Stimulated activated CD4-positive, alpha-beta T cell treated with anti-CD3 and anti-CD28 coated beads, Interleukin-4, amount 100 ng/mL, for 1 hour (primary cell): ENCODE measurements at regions not wholly inside any gene's neighbourhood (a gene's known extent, or its start where the extent isn't known, plus 50 kb on each side); places are given as distances from the start of the nearest gene placed in this dataset.
"Not testable (repeated sequence)": the region's sequence is repeated elsewhere in the genome, so short reads cannot be mapped to it uniquely, and the experiment has no call there.

ENCODE experiments used
- DNase-seq: peaks from one replicate; pipeline ENCODE4 v3.0.0-alpha.2; 2020

DNA sequence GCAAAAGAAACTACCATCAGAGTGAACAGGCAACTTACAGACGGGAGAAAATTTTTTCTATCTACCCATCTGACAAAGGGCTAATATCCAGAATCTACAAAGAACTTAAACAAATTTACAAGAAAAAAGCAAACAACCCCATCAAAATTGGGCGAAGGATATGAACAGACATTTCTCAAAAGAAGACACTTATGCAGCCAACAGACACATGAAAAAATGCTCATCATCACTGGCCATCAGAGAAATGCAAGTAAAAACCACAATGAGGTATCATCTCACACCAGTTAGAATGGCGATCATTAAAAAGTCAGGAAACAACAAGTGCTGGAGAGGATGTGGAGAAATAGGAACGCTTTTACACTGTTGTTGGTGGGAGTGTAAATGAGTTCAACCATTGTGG, 206.6 kb upstream of the HTR1E start:
- not testable (repeated sequence) for DNase-seq

DNA sequence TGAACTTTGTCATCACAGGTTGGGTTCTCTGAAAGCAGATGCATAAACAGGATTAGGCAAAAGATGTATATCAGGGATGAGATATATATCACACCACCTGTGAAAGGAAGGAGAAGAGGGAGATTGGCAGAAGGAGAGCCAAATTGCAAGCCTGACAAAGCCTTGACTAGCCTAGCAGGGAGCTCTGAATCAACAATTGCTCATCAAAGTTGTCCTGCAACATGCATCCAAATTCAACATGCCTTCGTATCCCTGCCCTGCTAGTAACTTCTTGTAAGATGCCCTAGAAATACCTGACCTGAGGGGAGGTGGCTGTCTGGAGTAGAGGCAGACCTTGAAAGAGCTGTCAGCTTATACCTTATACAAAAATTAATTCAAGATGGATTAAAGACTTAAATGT, 207.1 kb upstream of the HTR1E start:
- no peak for DNase-seq

GRCh38 chr6:86728976-86729375, 208.4 kb upstream of the HTR1E start:
- no peak for DNase-seq

DNA sequence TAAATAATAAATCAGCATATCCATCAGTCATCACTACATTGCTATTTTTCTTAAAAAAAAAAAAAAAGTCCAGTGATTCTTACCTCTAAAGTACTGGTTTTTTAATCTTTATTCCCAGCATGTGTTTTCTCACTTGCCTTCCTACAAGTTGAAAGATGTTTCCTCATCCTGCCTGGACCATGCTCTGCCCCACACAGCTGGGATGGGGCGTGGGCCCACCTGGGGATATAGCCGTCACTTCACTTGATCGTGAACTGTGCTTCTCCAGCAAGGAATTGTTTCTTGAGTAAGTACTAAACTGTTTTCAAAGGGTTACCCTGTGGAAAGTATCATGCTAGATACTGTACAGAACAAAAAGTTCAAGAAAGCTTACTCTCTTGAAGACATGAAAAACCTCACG, 212.6 kb upstream of the HTR1E start:
- DNase-seq: no peak

DNA sequence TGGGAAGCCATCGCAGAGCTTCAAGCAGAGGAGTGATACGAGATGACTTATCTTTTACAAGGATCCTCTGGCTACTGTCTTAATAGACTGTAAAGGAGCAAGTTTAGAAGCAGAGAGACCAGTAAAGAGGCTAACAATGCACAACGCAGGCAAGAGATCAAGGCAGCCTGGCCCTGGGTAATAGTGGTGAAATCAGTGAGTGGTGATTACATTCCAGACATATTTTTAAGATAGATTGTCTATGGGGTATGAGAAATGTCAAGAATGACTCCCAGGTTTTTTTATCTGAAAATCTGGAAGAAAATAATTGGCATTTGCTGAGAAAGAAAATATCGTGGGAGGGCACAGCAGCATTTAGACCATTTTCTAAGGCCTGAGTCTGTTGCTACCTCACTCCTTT, 213.6 kb upstream of the HTR1E start:
- DNase-seq: no peak

DNA sequence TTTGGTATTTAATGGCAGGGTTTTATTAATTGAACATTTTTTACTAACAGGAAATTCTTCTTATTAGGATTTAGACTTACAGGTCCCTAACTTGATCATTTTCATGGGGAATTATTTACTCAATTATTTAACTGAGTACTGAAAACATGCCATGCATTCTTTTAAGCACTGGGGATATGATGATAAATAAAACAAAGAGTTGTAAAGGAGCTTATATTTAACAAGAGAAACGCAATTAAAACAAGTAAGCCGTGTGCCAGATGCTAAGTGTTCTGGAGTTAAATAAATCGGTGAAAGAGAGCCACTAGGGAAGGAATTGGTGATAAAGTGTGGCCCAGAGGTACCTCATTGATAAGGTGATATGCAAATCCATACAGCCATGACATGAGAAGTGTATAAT, 214.2 kb upstream of the HTR1E start:
- no peak for DNase-seq

GRCh38 chr6:86722131-86722530, 215.2 kb upstream of the HTR1E start:
- DNase-seq: no peak

- no peak for DNase-seq
These were observed 221.7 kb upstream of the HTR1E start for GRCh38 chr6:86715676-86716075.

- no peak for DNase-seq
These were observed 225.3 kb upstream of the HTR1E start for GRCh38 chr6:86712039-86712438.

DNA sequence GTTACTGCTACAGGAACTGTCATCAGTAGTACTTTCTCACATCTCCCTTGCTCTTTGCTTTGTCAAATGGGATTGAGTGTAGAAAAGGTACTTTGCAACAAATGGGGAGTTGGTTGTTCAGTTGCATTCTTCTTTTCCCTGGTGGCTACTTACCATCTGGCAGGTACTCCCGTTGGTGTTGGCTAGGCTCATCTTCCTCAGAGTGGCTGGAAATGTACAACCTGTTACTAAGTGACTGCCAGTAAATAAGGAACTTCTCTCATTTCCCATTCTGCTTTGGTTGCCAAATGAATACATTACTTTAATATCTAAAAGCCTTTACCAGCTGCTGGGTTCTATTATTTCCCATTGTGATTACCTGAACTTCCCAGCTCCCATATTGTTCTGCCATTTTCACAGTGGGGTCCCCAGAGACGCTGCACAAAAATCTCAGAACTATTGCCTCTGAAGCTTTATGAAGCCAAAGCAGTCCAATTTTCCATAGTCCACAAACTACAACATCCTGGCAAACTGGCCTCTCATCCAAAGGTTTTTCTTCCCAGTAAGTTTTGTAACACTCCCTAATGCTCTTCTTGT, 229.7 kb upstream of the HTR1E start:
- no peak for DNase-seq

DNA sequence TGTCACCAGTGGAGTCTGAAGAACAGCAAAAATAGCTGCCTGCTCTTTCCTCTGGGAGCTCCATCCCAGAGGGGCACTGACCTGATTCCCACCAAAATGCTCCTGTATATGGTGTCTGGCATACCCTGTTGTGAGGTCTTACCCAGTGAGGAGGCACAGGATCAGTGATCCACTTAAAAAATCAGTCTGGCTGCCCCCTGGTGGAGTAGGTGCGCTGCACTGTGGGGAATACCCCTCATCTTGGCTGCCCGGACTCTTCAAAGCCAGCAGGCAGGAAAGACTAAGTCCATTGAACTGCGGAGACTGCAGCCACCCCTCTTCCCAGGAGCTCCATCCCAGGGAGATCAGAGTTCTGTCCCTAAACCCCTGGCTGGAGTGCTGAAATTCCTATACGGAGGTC, 230.9 kb upstream of the HTR1E start:
- no peak for DNase-seq

- DNase-seq: not testable (repeated sequence)
These were observed 236.1 kb upstream of the HTR1E start for GRCh38 chr6:86701228-86701627.

DNA sequence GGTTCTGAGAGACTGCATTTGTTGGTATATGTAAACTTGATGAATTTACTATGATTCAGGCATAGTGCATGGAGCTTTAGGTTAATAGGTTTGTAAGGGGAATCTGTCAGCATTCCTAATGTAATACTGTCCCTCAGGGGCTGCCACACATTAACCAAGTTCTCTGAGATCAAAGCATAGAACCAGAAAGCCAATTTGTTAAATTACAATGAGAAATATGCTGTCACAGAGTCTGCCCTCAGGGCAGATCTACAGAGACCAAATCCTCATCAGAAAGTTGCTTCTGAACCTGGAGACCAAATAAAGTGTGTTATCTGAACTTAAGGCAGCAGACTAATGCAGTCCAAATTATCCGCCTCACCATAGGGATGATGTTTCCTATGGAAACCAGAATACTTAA, 250.8 kb upstream of the HTR1E start:
- no peak for DNase-seq

DNA sequence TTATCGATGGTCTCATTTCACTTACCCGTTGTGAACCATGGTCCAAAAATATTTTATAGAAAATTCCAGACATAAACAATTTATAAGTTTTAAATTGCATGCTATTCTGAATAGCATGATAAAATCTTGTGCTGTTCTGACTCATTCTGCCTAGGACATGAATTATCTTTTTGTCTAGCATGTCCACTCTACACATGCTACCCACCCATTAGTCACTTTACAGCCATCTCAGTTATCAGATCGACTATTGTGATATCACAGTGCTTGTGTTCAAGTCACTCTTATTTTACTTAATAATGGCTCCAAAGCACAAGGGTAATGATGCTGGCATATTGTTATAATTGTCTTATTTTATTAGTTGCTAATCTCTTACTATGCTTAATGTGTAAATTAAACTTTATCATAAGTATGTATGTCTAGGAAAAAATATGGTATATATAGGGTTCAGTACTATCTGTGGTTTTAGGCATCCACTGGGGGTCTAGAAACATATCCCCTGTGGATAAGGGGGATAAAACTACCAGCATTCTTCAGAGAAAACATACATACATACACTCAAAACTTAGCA, 252.0 kb upstream of the HTR1E start:
- no peak for DNase-seq

- no peak for DNase-seq
These were observed 254.0 kb upstream of the HTR1E start for GRCh38 chr6:86683132-86683908.

DNA sequence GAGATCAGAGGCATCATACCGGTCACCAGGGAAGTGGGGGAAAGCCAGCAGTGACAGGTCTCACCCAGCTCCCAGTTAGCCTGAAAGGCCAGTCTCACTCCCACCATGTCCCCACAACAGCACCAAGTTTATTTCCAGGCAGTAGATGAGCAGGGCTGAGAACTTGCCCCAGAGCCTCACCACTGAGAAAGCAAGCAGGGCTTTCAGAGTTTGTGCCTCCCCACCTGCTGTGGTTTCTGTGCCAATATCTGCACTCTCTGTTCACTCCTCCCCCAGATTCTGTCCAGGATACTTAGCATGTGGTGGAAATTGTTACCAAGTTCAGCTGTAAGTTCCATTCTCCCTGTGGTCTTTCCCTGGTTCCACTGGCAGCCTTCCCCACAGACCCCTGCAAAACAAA, 255.0 kb upstream of the HTR1E start:
- DNase-seq: no peak

DNA sequence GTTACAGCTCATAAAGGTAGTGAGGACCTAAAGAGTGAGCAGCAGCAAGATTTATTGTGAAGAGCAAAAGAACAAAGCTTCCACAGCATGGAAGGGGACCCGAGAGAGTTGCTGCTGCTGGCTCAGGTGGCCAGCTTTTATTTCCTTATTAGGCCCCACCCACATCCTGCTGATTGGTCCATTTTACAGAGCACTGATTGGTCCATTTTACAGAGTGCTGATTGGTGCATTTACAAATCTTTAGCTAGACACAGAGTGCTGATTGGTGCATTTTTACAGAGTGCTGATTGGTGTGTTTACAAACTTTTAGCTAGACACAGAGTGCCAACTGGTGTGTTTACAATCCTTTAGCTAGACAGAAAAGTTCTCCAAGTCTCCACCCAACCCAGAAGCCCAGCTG, 256.2 kb upstream of the HTR1E start:
- DNase-seq: not testable (repeated sequence)

GRCh38 chr6:86672125-86672524, 265.2 kb upstream of the HTR1E start:
- not testable (repeated sequence) for DNase-seq

DNA sequence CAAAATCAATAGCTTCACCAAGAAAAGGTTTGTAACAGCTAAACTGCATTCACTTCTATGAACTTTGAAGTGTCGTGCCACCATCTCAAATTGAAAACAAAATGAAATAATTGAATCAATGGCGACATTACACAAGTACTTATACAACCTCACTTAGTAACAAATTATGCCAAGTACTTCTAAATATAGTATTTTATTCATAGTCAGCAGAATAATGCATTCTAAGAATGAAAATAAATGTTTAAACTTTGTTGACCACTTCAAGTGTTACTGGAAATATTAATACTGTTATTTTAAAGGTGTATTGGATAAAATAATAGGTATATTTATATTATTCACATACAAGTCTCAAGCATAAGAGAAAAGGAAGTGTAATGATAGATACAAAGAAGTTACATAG, 280.1 kb upstream of the HTR1E start:
- no peak for DNase-seq

DNA sequence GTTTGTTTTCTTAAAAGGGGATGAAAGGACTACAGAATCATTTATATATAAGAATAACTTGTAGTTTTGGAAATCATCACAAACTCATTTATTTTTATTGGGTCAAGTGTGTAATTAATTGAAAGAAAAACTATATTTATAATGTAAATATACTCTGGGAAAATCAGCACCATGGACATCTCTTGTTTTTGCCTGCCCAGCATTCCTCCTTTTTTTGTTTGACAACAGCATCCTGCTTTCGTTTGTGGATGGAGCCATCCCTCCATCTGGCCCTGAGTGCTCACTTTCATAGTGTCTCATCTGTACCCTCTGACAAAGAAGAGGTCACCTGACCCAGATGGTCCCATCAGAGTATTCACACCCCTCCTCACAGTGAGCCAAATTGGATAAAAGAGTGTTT, 308.2 kb upstream of the HTR1E start:
- no peak for DNase-seq

- DNase-seq: no peak
These were observed 317.9 kb upstream of the HTR1E start for GRCh38 chr6:86619428-86619827.

- no peak for DNase-seq
These were observed 322.0 kb upstream of the HTR1E start for GRCh38 chr6:86615299-86615698.

DNA sequence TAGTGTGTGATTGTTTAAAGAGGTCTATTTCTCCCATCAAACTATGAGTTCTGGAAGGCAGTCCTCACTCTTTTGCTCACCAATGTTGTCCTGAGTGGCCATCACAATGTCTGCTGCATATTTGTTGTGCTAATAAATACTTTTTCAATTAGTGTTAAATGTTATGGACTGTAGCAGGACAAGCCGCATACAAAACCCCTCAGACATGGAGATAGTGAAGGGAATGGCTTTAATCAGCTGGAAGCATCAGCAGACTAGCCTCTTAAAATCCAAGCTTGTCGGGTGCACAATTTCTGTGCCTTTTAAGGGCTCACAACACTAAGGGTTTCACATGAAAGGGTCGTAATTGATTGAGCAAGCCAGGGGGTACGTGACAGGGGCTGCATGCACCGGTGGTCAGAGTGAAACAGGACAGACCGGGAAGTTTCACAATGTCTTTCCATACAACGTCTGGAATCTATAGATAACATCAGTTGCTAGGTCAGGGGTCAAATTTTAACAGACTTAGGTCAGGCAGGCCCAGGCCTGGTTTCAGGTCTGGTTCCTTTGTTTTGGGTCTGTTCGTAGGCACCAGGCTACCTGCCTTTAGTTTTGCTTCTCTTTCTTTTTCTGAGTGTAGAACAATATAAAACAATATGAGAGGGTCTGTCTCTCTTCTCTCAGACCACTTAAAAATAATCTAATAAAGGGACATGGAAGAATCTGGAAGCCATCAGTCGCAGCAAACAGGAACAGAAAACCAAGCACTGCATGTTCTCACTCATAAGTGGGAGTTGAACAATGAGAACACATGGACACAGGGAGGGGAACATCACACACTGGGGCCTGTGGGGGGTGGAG, 327.6 kb upstream of the HTR1E start:
- DNase-seq: no peak

- DNase-seq: not testable (repeated sequence)
These were observed 334.0 kb upstream of the HTR1E start for GRCh38 chr6:86603364-86603763.
